Activated CD4-positive, alpha-beta memory T cell treated with anti-CD3 and anti-CD28 coated beads, Interleukin-2, amount 10 ng/mL, durations not matched to agents 7 days and 5 days (primary cell): ENCODE measurements at regions not wholly inside any gene's neighbourhood (a gene's known extent, or its start where the extent isn't known, plus 50 kb on each side); places are given as distances from the start of the nearest gene placed in this dataset.

ENCODE experiments used
- CTCF ChIA-PET: fragments of 350-600 bp; sonication (Branson Sonifier 250); formaldehyde crosslinking; loops from one replicate; lab custom pipeline; 2021; ENCODE audit warnings: antibody characterized with exemption, inconsistent platforms; lab: Charles Lee
- POLR2A ChIA-PET: fragments of 350-600 bp; sonication (Branson Sonifier 250); formaldehyde crosslinking; loops from one replicate; lab custom pipeline; 2021; ENCODE audit warnings: antibody characterized with exemption; lab: Charles Lee
- DNase-seq: peaks from one replicate; pipeline ENCODE4 v3.0.0-alpha.2; 2020
- H3K27ac Mint-ChIP-seq: one replicate; pipeline ENCODE4 v1.8.0; 2021; ENCODE audit warnings: mild to moderate bottlenecking, mixed read lengths
- H3K27me3 Mint-ChIP-seq: one replicate; pipeline ENCODE4 v1.8.0; 2021; ENCODE audit warnings: mixed read lengths
- H3K36me3 Mint-ChIP-seq: one replicate; pipeline ENCODE4 v1.8.0; 2021; ENCODE audit warnings: low read depth, mixed read lengths
- H3K4me1 Mint-ChIP-seq: one replicate; pipeline ENCODE4 v1.8.0; 2021; ENCODE audit warnings: mixed read lengths
- H3K4me3 Mint-ChIP-seq: one replicate; pipeline ENCODE4 v1.8.0; 2021; ENCODE audit warnings: mild to moderate bottlenecking, mixed read lengths
- H3K9me3 Mint-ChIP-seq: one replicate; pipeline ENCODE4 v1.8.0; 2021; ENCODE audit warnings: mixed read lengths

- Mint-ChIP-seq H3K36me3 (no peaks in the 10 kb centered on the region), H3K9me3 (no peaks in the 10 kb centered on the region), H3K27me3 (no peaks in the 10 kb centered on the region), H3K27ac (peak overlapping the region; percentile 67), H3K4me1 (peaks cover 20% of the 10 kb centered on the region), H3K4me3 (no peak overlapping the region)
- POLR2A ChIA-PET = no interaction called here
- CTCF ChIA-PET = no interaction called here
- peak; percentile 32 for DNase-seq
These were observed 365.7 kb upstream of the CADM1 start for GRCh38 chr11:115869780-115870431.

GRCh38 chr11:115869131-115869530 lies 364.9 kb upstream of the CADM1 start:
- H3K36me3 Mint-ChIP-seq = no peaks in the 10 kb centered on the region
- no peak overlapping the region for H3K4me3 Mint-ChIP-seq
- peak overlapping the region; percentile 67 for H3K27ac Mint-ChIP-seq
- CTCF ChIA-PET = no interaction called here
- peaks cover 16% of the 10 kb centered on the region for H3K4me1 Mint-ChIP-seq
- no peak for DNase-seq
- POLR2A ChIA-PET = no interaction called here
- H3K27me3 Mint-ChIP-seq = no peaks in the 10 kb centered on the region
- no peaks in the 10 kb centered on the region for H3K9me3 Mint-ChIP-seq

- Mint-ChIP-seq H3K9me3 (peaks cover 2% of the 10 kb centered on the region), H3K4me3 (no peak overlapping the region), H3K27ac (no peak overlapping the region), H3K4me1 (no peaks in the 10 kb centered on the region), H3K27me3 (no peaks in the 10 kb centered on the region), H3K36me3 (no peaks in the 10 kb centered on the region)
- no peak for DNase-seq
- ChIA-PET POLR2A (no interaction called here), CTCF (no interaction called here)
These were observed 356.0 kb upstream of the CADM1 start for GRCh38 chr11:115860246-115860645.

GRCh38 chr11:115848611-115849010 lies 344.4 kb upstream of the CADM1 start:
- Mint-ChIP-seq H3K9me3 (no peaks in the 10 kb centered on the region), H3K27ac (no peak overlapping the region), H3K4me3 (no peak overlapping the region), H3K36me3 (no peaks in the 10 kb centered on the region), H3K27me3 (no peaks in the 10 kb centered on the region), H3K4me1 (peaks cover 8% of the 10 kb centered on the region)
- CTCF ChIA-PET = no interaction called here
- POLR2A ChIA-PET = no interaction called here
- no peak for DNase-seq

- Mint-ChIP-seq H3K36me3 (no peaks in the 10 kb centered on the region), H3K27ac (no peak overlapping the region), H3K27me3 (no peaks in the 10 kb centered on the region), H3K9me3 (no peaks in the 10 kb centered on the region), H3K4me1 (peaks cover 8% of the 10 kb centered on the region), H3K4me3 (no peak overlapping the region)
- no peak for DNase-seq
- POLR2A ChIA-PET = no interaction called here
- CTCF ChIA-PET = no interaction called here
These were observed 343.9 kb upstream of the CADM1 start for GRCh38 chr11:115848080-115848479.

GRCh38 chr11:115845872-115846271 lies 341.7 kb upstream of the CADM1 start:
- Mint-ChIP-seq H3K36me3 (no peaks in the 10 kb centered on the region), H3K9me3 (no peaks in the 10 kb centered on the region), H3K4me3 (no peak overlapping the region), H3K27me3 (no peaks in the 10 kb centered on the region), H3K27ac (no peak overlapping the region), H3K4me1 (peaks cover 8% of the 10 kb centered on the region)
- ChIA-PET POLR2A (no interaction called here), CTCF (no interaction called here)
- no peak for DNase-seq

GRCh38 chr11:115843685-115844084 lies 339.5 kb upstream of the CADM1 start:
- ChIA-PET CTCF (no interaction called here), POLR2A (no interaction called here)
- Mint-ChIP-seq H3K9me3 (no peaks in the 10 kb centered on the region), H3K27ac (no peak overlapping the region), H3K36me3 (no peaks in the 10 kb centered on the region), H3K4me1 (peaks cover 4% of the 10 kb centered on the region), H3K27me3 (no peaks in the 10 kb centered on the region), H3K4me3 (no peak overlapping the region)
- no peak for DNase-seq

- POLR2A ChIA-PET = no interaction called here
- Mint-ChIP-seq H3K36me3 (no peaks in the 10 kb centered on the region), H3K4me1 (peaks cover 2% of the 10 kb centered on the region), H3K27me3 (no peaks in the 10 kb centered on the region), H3K4me3 (no peak overlapping the region), H3K9me3 (no peaks in the 10 kb centered on the region), H3K27ac (no peak overlapping the region)
- no peak for DNase-seq
- CTCF ChIA-PET = no interaction called here
These were observed 338.9 kb upstream of the CADM1 start for GRCh38 chr11:115843111-115843510.

- DNase-seq = no peak
- Mint-ChIP-seq H3K27ac (no peak overlapping the region), H3K9me3 (peaks cover 6% of the 10 kb centered on the region), H3K4me1 (no peaks in the 10 kb centered on the region), H3K36me3 (no peaks in the 10 kb centered on the region), H3K27me3 (no peaks in the 10 kb centered on the region), H3K4me3 (no peak overlapping the region)
- ChIA-PET POLR2A (no interaction called here), CTCF (no interaction called here)
These were observed 315.8 kb upstream of the CADM1 start for GRCh38 chr11:115820026-115820425.

- no peak overlapping the region for H3K4me3 Mint-ChIP-seq
- POLR2A ChIA-PET = no interaction called here
- peaks cover 6% of the 10 kb centered on the region for H3K9me3 Mint-ChIP-seq
- H3K36me3 Mint-ChIP-seq = no peaks in the 10 kb centered on the region
- H3K4me1 Mint-ChIP-seq = no peaks in the 10 kb centered on the region
- no peak for DNase-seq
- no peaks in the 10 kb centered on the region for H3K27me3 Mint-ChIP-seq
- H3K27ac Mint-ChIP-seq = no peak overlapping the region
- CTCF ChIA-PET = no interaction called here
These were observed 314.8 kb upstream of the CADM1 start for GRCh38 chr11:115819014-115819413.

- Mint-ChIP-seq H3K4me1 (no peaks in the 10 kb centered on the region), H3K27ac (no peak overlapping the region), H3K27me3 (no peaks in the 10 kb centered on the region), H3K9me3 (peaks cover 9% of the 10 kb centered on the region), H3K4me3 (no peak overlapping the region), H3K36me3 (no peaks in the 10 kb centered on the region)
- no peak for DNase-seq
- POLR2A ChIA-PET = no interaction called here
- CTCF ChIA-PET = no interaction called here
These were observed 313.7 kb upstream of the CADM1 start for GRCh38 chr11:115817844-115818468.

GRCh38 chr11:115808351-115808940 lies 304.2 kb upstream of the CADM1 start:
- H3K4me1 Mint-ChIP-seq = no peaks in the 10 kb centered on the region
- DNase-seq = no peak
- CTCF ChIA-PET = no interaction called here

GRCh38 chr11:115806056-115806455 lies 301.8 kb upstream of the CADM1 start:
- POLR2A ChIA-PET = no interaction called here
- Mint-ChIP-seq H3K4me1 (no peaks in the 10 kb centered on the region), H3K4me3 (no peak overlapping the region), H3K36me3 (no peaks in the 10 kb centered on the region), H3K27ac (no peak overlapping the region), H3K9me3 (peaks cover 15% of the 10 kb centered on the region), H3K27me3 (no peaks in the 10 kb centered on the region)
- CTCF ChIA-PET = no interaction called here
- no peak for DNase-seq

More at GRCh38 chr11:115808351-115808940, 304.2 kb upstream of the CADM1 start:
- POLR2A ChIA-PET = no interaction called here
- Mint-ChIP-seq H3K36me3 (no peaks in the 10 kb centered on the region), H3K27ac (no peak overlapping the region), H3K4me3 (no peak overlapping the region), H3K27me3 (no peaks in the 10 kb centered on the region), H3K9me3 (peaks cover 18% of the 10 kb centered on the region)
